H1 (cell line): ENCODE measurements at regions not wholly inside any gene's neighbourhood (a gene's known extent, or its start where the extent isn't known, plus 50 kb on each side); places are given as distances from the start of the nearest gene placed in this dataset.

Experiments
- CBX5 ChIP-seq: fragments of 300-800, 300-1000 bp; sonication (generic); IDR thresholded peaks from 2 replicates; pipeline ENCODE4 v1.7.1; 2016; ENCODE audit warnings: antibody characterized with exemption, low read length, low read depth
- CEBPB ChIP-seq: IDR thresholded peaks from 2 replicates; pipeline ENCODE4 v1.6.1; 2012; ENCODE audit warnings: low read depth, low read length
- CTCF ChIP-seq, 3 experiments: IDR thresholded peaks; 1 replicate in 2 of 3; 2 replicates in 1 of 3; pipeline versions ENCODE4 v1.5.1 to v1.6.1; 2011; ENCODE audit warnings: low read length in 3 of 3, mild to moderate bottlenecking in 3 of 3, inconsistent platforms in 2 of 3, low read depth in 1 of 3, moderate library complexity in 1 of 3; ENCODE audit not compliant: insufficient read depth in 1 of 3; ENCODE audit errors: control extremely low read depth in 1 of 3
- KDM1A ChIP-seq: fragments of 200-600, 300-600 bp; sonication (generic); IDR thresholded peaks from 2 replicates; pipeline ENCODE4 v1.7.1; 2016; ENCODE audit warnings: mild to moderate bottlenecking, low read length, borderline replicate concordance
- POLR2A ChIP-seq, 2 experiments: IDR thresholded peaks; 1 replicate in 1 of 2; 2 replicates in 1 of 2; pipeline ENCODE4 v1.6.1; 2011; ENCODE audit warnings: low read depth in 2 of 2, low read length in 2 of 2, mild to moderate bottlenecking in 2 of 2; ENCODE audit errors: control extremely low read depth in 1 of 2
- SIN3A ChIP-seq, 2 experiments: IDR thresholded peaks in 1 of 2; conservative IDR thresholded peaks in 1 of 2; 2 replicates each; pipeline ENCODE4 v1.6.1; 2011 to 2012; ENCODE audit warnings: low read length in 2 of 2, improper control_type of control experiment in 1 of 2, low read depth in 1 of 2, mild to moderate bottlenecking in 1 of 2
- SP1 ChIP-seq: IDR thresholded peaks from 2 replicates; pipeline ENCODE4 v1.6.1; 2011; ENCODE audit warnings: low read depth, low read length
- SP2 ChIP-seq: IDR thresholded peaks from 2 replicates; pipeline ENCODE4 v1.6.1; 2012; ENCODE audit warnings: mild to moderate bottlenecking, low read length, inconsistent platforms
- TAF1 ChIP-seq: IDR thresholded peaks from 2 replicates; pipeline ENCODE4 v1.6.1; 2011; ENCODE audit warnings: mild to moderate bottlenecking, low read depth, low read length
- ZNF274 ChIP-seq: IDR thresholded peaks from 2 replicates; pipeline ENCODE4 v1.7.0; 2012; ENCODE audit warnings: low read length, borderline replicate concordance; ENCODE audit errors: extremely low read depth

GRCh38 chr7:89934101-89934500, 220.2 kb upstream of the STEAP1 start:
- TF ChIP-seq CTCF (IDR thresholded peaks at IDR 0.05; ENCODE audit: control extremely low read depth in 1 of 3, insufficient read depth in 1 of 3, low read depth in 1 of 3, low read length in 3 of 3), result no peak
- TF ChIP-seq SP1, result no peak
- TF ChIP-seq SP2, result no peak
- no peak for TF ChIP-seq TAF1
- TF ChIP-seq POLR2A (IDR thresholded peaks at IDR 0.05; ENCODE audit: control extremely low read depth in 1 of 2, low read depth in 2 of 2, low read length in 2 of 2), result no peak
- TF ChIP-seq ZNF274, result no peak
- TF ChIP-seq KDM1A, result no peak
- no peak for TF ChIP-seq CBX5
- TF ChIP-seq CEBPB, result no peak
- no peak for TF ChIP-seq SIN3A (conservative IDR thresholded peaks at IDR 0.05 in 1 of 2, IDR thresholded peaks at IDR 0.05 in 1 of 2; ENCODE audit: low read depth in 1 of 2, low read length in 2 of 2)
